WTC11 (cell line): ENCODE measurements at regions not wholly inside any gene's neighbourhood (a gene's known extent, or its start where the extent isn't known, plus 50 kb on each side); places are given as distances from the start of the nearest gene placed in this dataset.

Experiments used
- CTCF ChIP-seq: fragments of 200-600 bp; IDR thresholded peaks from 2 replicates; pipeline ENCODE4 v1.8.0; 2022; ENCODE audit warnings: antibody characterized with exemption
- SP1 ChIP-seq: sonication (generic); formaldehyde crosslinking; conservative IDR thresholded peaks from 2 replicates; pipeline ENCODE4 v1.8.1; 2022; ENCODE audit warnings: missing genetic modification reagents
- ZBTB21 ChIP-seq: sonication (generic); formaldehyde crosslinking; IDR thresholded peaks from 2 replicates; pipeline ENCODE4 v1.8.1; 2023; ENCODE audit warnings: mild to moderate bottlenecking, missing genetic modification reagents, borderline replicate concordance
- ZNF232 ChIP-seq: sonication (generic); formaldehyde crosslinking; IDR thresholded peaks from 2 replicates; pipeline ENCODE4 v1.8.0; 2022; ENCODE audit warnings: mild to moderate bottlenecking, missing genetic modification reagents
- ZNF423 ChIP-seq: fragments of 250-450 bp; sonication (Bioruptor Pico); IDR thresholded peaks from 2 replicates; pipeline ENCODE4 v2.1.2; 2022; ENCODE audit warnings: mild to moderate bottlenecking, moderate library complexity
- ZNF512 ChIP-seq: sonication (generic); formaldehyde crosslinking; IDR thresholded peaks from 2 replicates; pipeline ENCODE4 v1.8.1; 2022; ENCODE audit warnings: missing genetic modification reagents, borderline replicate concordance

GRCh38 chr6:140044626-140045025 is 670.2 kb upstream of the CITED2 start:
- TF ChIP-seq ZNF232 (CRISPR knock-in tag), result no peak
- TF ChIP-seq CTCF, result no peak
- TF ChIP-seq ZNF512 (CRISPR knock-in tag), result no peak
- TF ChIP-seq SP1 (CRISPR knock-in tag), result no peak
- no peak for TF ChIP-seq ZNF423 (CRISPR knock-in tag)
- TF ChIP-seq ZBTB21 (CRISPR knock-in tag), result no peak
